Fibroblast of lung (primary cell): ENCODE measurements at regions not wholly inside any gene's neighbourhood (a gene's known extent, or its start where the extent isn't known, plus 50 kb on each side); places are given as distances from the start of the nearest gene placed in this dataset.

Experiments
- DNase-seq, 2 donors: peaks; one replicate each; pipeline versions ENCODE4 v3.0.0 to v3.0.0-alpha.2; 2010; ENCODE audit warnings: low read depth in 2 of 2
- H2AFZ ChIP-seq: 2 replicates; pipeline ENCODE4 v1.5.1; 2012; ENCODE audit warnings: low read length, control low read depth, inconsistent platforms
- H3K27ac ChIP-seq: 2 replicates; pipeline ENCODE4 v1.5.1; 2011; ENCODE audit warnings: low read length, control low read depth; ENCODE audit not compliant: insufficient read depth
- H3K27me3 ChIP-seq: 2 replicates; pipeline ENCODE4 v1.5.1; 2011; ENCODE audit warnings: mild to moderate bottlenecking, low read length; ENCODE audit not compliant: control insufficient read depth, insufficient read depth
- H3K36me3 ChIP-seq: 2 replicates; pipeline ENCODE4 v1.5.1; 2011; ENCODE audit warnings: low read length; ENCODE audit not compliant: control insufficient read depth, insufficient read depth
- H3K4me1 ChIP-seq: 2 replicates; pipeline ENCODE4 v1.5.1; 2011; ENCODE audit warnings: low read length; ENCODE audit not compliant: control insufficient read depth, insufficient read depth; ENCODE audit errors: extremely low read depth
- H3K4me2 ChIP-seq: 2 replicates; pipeline ENCODE4 v1.5.1; 2011; ENCODE audit warnings: low read length, control low read depth; ENCODE audit not compliant: insufficient read depth; ENCODE audit errors: extremely low read depth
- H3K4me3 ChIP-seq, 4 experiments: fragments of 200-600 bp in 1 of 4; sonication (generic) in 1 of 4; replicated peaks in 1 of 4; 2 replicates each; pipeline ENCODE4 v1.5.1; 2011 to 2016; ENCODE audit warnings: low read length in 4 of 4, low read depth in 3 of 4, mild to moderate bottlenecking in 3 of 4, control low read depth in 2 of 4, inconsistent platforms in 1 of 4, mixed read lengths in 1 of 4; ENCODE audit not compliant: insufficient read depth in 1 of 4; ENCODE audit errors: control extremely low read depth in 1 of 4
- H3K79me2 ChIP-seq: 2 replicates; pipeline ENCODE4 v1.5.1; 2012; ENCODE audit warnings: mild to moderate bottlenecking, low read length, inconsistent platforms; ENCODE audit not compliant: control insufficient read depth, insufficient read depth
- H3K9ac ChIP-seq: 2 replicates; pipeline ENCODE4 v1.5.1; 2011; ENCODE audit warnings: mild to moderate bottlenecking, low read length, control low read depth; ENCODE audit not compliant: insufficient read depth
- H3K9me3 ChIP-seq: 2 replicates; pipeline ENCODE4 v1.5.1; 2012; ENCODE audit warnings: low read depth, low read length; ENCODE audit not compliant: control insufficient read depth, insufficient read depth
- H4K20me1 ChIP-seq: 2 replicates; pipeline ENCODE4 v1.5.1; 2011; ENCODE audit warnings: low read length; ENCODE audit not compliant: control insufficient read depth, insufficient read depth; ENCODE audit errors: extremely low read depth
- EZH2 ChIP-seq: IDR thresholded peaks from 2 replicates; pipeline ENCODE4 v1.5.1; 2012; ENCODE audit warnings: low read length, control low read depth, mild to moderate bottlenecking; ENCODE audit errors: missing control alignments
- TF ChIP-seq, protein P1 (sequence below), 2 donors: IDR thresholded peaks in 1 of 2; conservative IDR thresholded peaks in 1 of 2; 1 replicate in 1 of 2; 2 replicates in 1 of 2; pipeline ENCODE4 v1.5.1; 2011 to 2012; ENCODE audit warnings: low read length in 2 of 2, control low read depth in 1 of 2, inconsistent platforms in 1 of 2, low read depth in 1 of 2, mild to moderate bottlenecking in 1 of 2

DNA sequence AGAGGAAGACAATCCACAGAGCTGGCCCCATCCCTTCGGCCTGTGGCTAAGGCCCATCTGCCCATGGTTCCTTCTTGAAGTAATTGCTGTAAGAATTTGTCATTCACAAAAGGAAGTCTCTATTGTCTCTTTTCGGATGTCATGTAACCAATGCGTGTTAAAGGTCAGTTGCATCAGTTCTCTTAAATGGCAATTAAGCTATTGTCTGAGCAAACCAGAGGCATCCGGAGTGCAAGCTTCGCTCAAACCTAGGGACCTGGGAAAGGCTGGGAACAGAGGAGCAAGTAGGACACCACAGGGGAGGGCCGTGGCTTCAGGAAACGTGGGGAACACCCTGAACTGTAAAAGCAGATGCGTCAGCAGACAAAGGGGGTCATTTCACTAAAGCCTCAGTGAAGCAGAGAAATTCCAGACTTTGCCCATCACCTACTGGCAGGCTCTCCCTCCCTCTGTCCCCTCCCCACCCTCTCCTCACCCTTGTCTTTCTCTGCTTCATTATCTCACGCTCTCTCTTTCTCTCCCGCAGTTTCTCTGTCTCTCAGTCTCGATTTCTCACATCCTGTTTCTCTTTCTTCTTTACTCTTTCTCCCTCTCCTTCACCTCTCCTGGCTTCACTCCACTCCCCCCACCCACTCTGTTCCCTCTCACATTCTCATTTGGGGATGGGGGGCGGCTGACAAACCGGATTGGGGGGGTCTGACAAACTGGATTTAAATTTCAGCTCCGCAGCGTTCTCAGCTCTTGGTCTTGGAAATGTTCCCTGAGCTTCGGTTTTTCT is 204.6 kb upstream of the TNP1 start:
- Histone ChIP-seq H3K4me2 (no peak overlapping the region), H4K20me1 (no peaks in the 10 kb centered on the region), H3K4me3 (no peak overlapping the region), H3K79me2 (no peaks in the 10 kb centered on the region), H3K9me3 (no peaks in the 10 kb centered on the region), H3K27me3 (no peaks in the 10 kb centered on the region), H3K4me1 (peaks cover 7% of the 10 kb centered on the region), H3K9ac (no peak overlapping the region), H2AFZ (no peak overlapping the region), H3K27ac (no peak overlapping the region), H3K36me3 (no peaks in the 10 kb centered on the region)
- TF ChIP-seq EZH2: no peak
- TF ChIP-seq, protein P1, sequence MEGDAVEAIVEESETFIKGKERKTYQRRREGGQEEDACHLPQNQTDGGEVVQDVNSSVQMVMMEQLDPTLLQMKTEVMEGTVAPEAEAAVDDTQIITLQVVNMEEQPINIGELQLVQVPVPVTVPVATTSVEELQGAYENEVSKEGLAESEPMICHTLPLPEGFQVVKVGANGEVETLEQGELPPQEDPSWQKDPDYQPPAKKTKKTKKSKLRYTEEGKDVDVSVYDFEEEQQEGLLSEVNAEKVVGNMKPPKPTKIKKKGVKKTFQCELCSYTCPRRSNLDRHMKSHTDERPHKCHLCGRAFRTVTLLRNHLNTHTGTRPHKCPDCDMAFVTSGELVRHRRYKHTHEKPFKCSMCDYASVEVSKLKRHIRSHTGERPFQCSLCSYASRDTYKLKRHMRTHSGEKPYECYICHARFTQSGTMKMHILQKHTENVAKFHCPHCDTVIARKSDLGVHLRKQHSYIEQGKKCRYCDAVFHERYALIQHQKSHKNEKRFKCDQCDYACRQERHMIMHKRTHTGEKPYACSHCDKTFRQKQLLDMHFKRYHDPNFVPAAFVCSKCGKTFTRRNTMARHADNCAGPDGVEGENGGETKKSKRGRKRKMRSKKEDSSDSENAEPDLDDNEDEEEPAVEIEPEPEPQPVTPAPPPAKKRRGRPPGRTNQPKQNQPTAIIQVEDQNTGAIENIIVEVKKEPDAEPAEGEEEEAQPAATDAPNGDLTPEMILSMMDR (conservative IDR thresholded peaks at IDR 0.05 in 1 of 2, IDR thresholded peaks at IDR 0.05 in 1 of 2; ENCODE audit: low read depth in 1 of 2, low read length in 2 of 2): no peak
- DNase-seq: peak; percentile 51 to 76

DNA sequence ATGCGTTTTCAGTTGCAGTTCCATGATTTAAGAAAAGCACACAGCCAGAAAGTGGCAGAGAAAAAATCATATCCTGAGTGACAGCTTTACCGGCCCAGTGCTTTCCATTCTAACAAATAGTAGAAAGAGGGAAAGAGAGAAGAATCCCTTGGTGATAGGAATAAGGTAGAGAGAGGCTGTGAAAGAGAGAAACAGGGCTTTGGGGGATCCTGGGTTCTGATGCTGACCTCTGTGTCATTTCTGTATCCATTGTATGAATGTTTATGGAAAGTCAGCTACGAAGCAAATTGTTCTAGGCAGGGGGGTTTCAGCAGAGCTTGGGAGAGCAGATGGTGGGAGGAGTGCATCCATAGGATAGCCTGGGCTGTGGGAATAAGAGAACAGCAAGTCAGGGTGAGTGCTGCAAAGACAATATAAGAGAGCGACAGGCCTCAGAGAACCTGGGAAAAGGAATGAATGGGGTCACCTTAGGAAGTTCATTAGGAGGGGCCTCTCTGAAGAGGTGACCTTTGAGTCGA is 203.4 kb upstream of the TNP1 start:
- no peaks in the 10 kb centered on the region for H3K79me2 ChIP-seq
- no peaks in the 10 kb centered on the region for H4K20me1 ChIP-seq
- no peak overlapping the region for H3K9ac ChIP-seq
- H2AFZ ChIP-seq: no peak overlapping the region
- H3K9me3 ChIP-seq: no peaks in the 10 kb centered on the region
- no peaks in the 10 kb centered on the region for H3K36me3 ChIP-seq
- H3K4me1 ChIP-seq: peaks cover 7% of the 10 kb centered on the region
- H3K27me3 ChIP-seq: no peaks in the 10 kb centered on the region
- H3K4me2 ChIP-seq: no peak overlapping the region
- TF ChIP-seq, protein P1 (conservative IDR thresholded peaks at IDR 0.05 in 1 of 2, IDR thresholded peaks at IDR 0.05 in 1 of 2; ENCODE audit: low read depth in 1 of 2, low read length in 2 of 2): no peak
- no peak for TF ChIP-seq EZH2
- H3K4me3 ChIP-seq: no peak overlapping the region
- DNase-seq: no peak
- no peak overlapping the region for H3K27ac ChIP-seq

DNA sequence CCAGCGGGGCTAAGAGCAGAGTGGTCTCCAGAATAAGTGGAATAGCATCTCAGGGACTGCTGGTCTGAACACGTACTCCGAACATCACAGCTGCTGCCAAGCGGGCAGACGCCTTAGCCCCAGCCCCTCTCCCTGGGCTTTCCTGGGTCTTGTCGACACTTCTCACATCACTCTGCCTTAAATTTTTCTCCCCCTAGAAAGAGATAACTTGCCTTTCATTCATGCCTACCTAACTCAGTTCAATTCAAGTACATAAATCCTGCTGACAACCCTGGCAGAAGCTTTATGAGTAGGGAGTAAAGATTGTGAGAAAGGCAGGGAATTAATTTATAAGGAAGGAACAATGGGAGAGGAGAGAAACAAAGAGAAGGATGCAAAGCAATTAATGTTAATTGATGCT is 202.9 kb upstream of the TNP1 start:
- Histone ChIP-seq H3K79me2 (no peaks in the 10 kb centered on the region), H3K27me3 (no peaks in the 10 kb centered on the region), H3K36me3 (no peaks in the 10 kb centered on the region), H3K4me2 (no peak overlapping the region), H4K20me1 (no peaks in the 10 kb centered on the region), H2AFZ (no peak overlapping the region), H3K4me3 (no peak overlapping the region), H3K9me3 (no peaks in the 10 kb centered on the region), H3K27ac (no peak overlapping the region), H3K4me1 (peaks cover 7% of the 10 kb centered on the region), H3K9ac (no peak overlapping the region)
- no peak for DNase-seq
- TF ChIP-seq, protein P1 (conservative IDR thresholded peaks at IDR 0.05 in 1 of 2, IDR thresholded peaks at IDR 0.05 in 1 of 2; ENCODE audit: low read depth in 1 of 2, low read length in 2 of 2): no peak
